GM23338 (cell line): ENCODE measurements at regions not wholly inside any gene's neighbourhood (a gene's known extent, or its start where the extent isn't known, plus 50 kb on each side); places are given as distances from the start of the nearest gene placed in this dataset.

ENCODE experiments used
- ATAC-seq: fragments of 200-7000 bp; cut with Tn5 transposase; 3 replicates; pipeline ENCODE4 v1.9.1; 2020
- DNase-seq: peaks from one replicate; pipeline ENCODE4 v3.0.0-alpha.2; 2015; ENCODE audit warnings: low spot score
- H2AFZ ChIP-seq: fragments of 200-600 bp; sonication (generic); 2 replicates; pipeline ENCODE4 v1.8.0; 2016; ENCODE audit warnings: antibody characterized with exemption, mild to moderate bottlenecking, moderate library complexity
- H3F3A ChIP-seq: fragments of 200-600 bp; sonication (generic); replicated peaks from 2 replicates; pipeline ENCODE4 v1.8.0; 2017; ENCODE audit warnings: antibody characterized with exemption, mixed run types, low read depth
- H3K27ac ChIP-seq: fragments of 200-600 bp; sonication (generic); 2 replicates; pipeline ENCODE4 v1.6.1; 2016; ENCODE audit warnings: low read depth
- H3K27me3 ChIP-seq: fragments of 200-600 bp; sonication (generic); 2 replicates; pipeline ENCODE4 v1.8.0; 2016; ENCODE audit warnings: mild to moderate bottlenecking, mixed run types, moderate library complexity; ENCODE audit not compliant: insufficient read depth
- H3K36me3 ChIP-seq: fragments of 200-600 bp; sonication (generic); 2 replicates; pipeline ENCODE4 v1.8.0; 2016; ENCODE audit warnings: mild to moderate bottlenecking; ENCODE audit not compliant: insufficient read depth
- H3K4me1 ChIP-seq: fragments of 200-600 bp; sonication (generic); 2 replicates; pipeline ENCODE4 v1.8.0; 2016; ENCODE audit warnings: mild to moderate bottlenecking, moderate library complexity; ENCODE audit not compliant: insufficient read depth
- H3K4me2 ChIP-seq: fragments of 200-600 bp; sonication (generic); 2 replicates; pipeline ENCODE4 v1.7.1; 2017; ENCODE audit warnings: mixed run types
- H3K4me3 ChIP-seq: fragments of 200-600 bp; sonication (generic); 2 replicates; pipeline ENCODE4 v1.6.1; 2016; ENCODE audit warnings: mixed run types
- H3K79me2 ChIP-seq: fragments of 200-600 bp; sonication (generic); replicated peaks from 2 replicates; pipeline ENCODE4 v1.8.0; 2017; ENCODE audit warnings: mild to moderate bottlenecking; ENCODE audit not compliant: insufficient read depth
- H3K9me2 ChIP-seq: fragments of 200-600 bp; sonication (generic); 2 replicates; pipeline ENCODE4 v1.8.0; 2017; ENCODE audit not compliant: insufficient read depth
- H4K20me1 ChIP-seq: fragments of 200-600 bp; sonication (generic); replicated peaks from 2 replicates; pipeline ENCODE4 v1.8.0; 2017; ENCODE audit warnings: mild to moderate bottlenecking; ENCODE audit not compliant: insufficient read depth
- H3K27ac Mint-ChIP-seq: 2 replicates; pipeline ENCODE4 v1.8.0; 2020; ENCODE audit warnings: inconsistent platforms, mild to moderate bottlenecking, moderate library complexity, mixed read lengths
- H3K27me3 Mint-ChIP-seq: 3 replicates; pipeline ENCODE4 v1.8.0; 2022; ENCODE audit warnings: low read depth, mild to moderate bottlenecking, moderate library complexity, mixed read lengths, inconsistent platforms; ENCODE audit not compliant: insufficient read depth, poor library complexity
- H3K36me3 Mint-ChIP-seq: 3 replicates; pipeline ENCODE4 v1.8.0; 2021; ENCODE audit warnings: low read depth, mild to moderate bottlenecking, inconsistent platforms, moderate library complexity, mixed read lengths
- H3K4me1 Mint-ChIP-seq: 3 replicates; pipeline ENCODE4 v1.8.0; 2020; ENCODE audit warnings: mild to moderate bottlenecking, inconsistent platforms, mixed read lengths
- H3K4me3 Mint-ChIP-seq: 3 replicates; pipeline ENCODE4 v1.8.0; 2021; ENCODE audit warnings: moderate library complexity, mild to moderate bottlenecking, inconsistent platforms, mixed read lengths
- H3K9me3 Mint-ChIP-seq: 3 replicates; pipeline ENCODE4 v1.8.0; 2020; ENCODE audit warnings: moderate library complexity, mild to moderate bottlenecking, inconsistent platforms, mixed read lengths
- CREB1 ChIP-seq: fragments of 250-450 bp; sonication (Bioruptor Pico); IDR thresholded peaks from 2 replicates; pipeline ENCODE4 v1.5.0; 2020; ENCODE audit warnings: low read depth, mild to moderate bottlenecking, moderate library complexity
- CTCF ChIP-seq, 2 experiments: fragments of 200-600 bp in 1 of 2; sonication (generic) in 1 of 2; conservative IDR thresholded peaks; 2 replicates each; pipeline versions ENCODE4 v1.5.1 to v1.6.1; 2016 to 2017; ENCODE audit warnings: antibody characterized with exemption in 2 of 2, low read depth in 2 of 2, mild to moderate bottlenecking in 2 of 2, moderate library complexity in 1 of 2
- EZH2 ChIP-seq: fragments of 200-600 bp; sonication (generic); IDR thresholded peaks from one replicate; pipeline ENCODE4 v1.8.0; 2017; ENCODE audit warnings: antibody characterized with exemption, mild to moderate bottlenecking, low read depth; ENCODE audit not compliant: unreplicated experiment
- EZH2phosphoT487 ChIP-seq: fragments of 200-600 bp; sonication (generic); IDR thresholded peaks from one replicate; pipeline ENCODE4 v1.8.1; 2018; ENCODE audit warnings: antibody characterized with exemption; ENCODE audit not compliant: unreplicated experiment
- JUNB ChIP-seq: IDR thresholded peaks from one replicate; pipeline ENCODE4 v1.6.1; 2016; ENCODE audit warnings: antibody characterized with exemption; ENCODE audit not compliant: unreplicated experiment
- NANOG ChIP-seq: IDR thresholded peaks from 2 replicates; pipeline ENCODE4 v1.6.1; 2016; ENCODE audit warnings: antibody characterized with exemption, borderline replicate concordance
- POLR2AphosphoS5 ChIP-seq: IDR thresholded peaks from 2 replicates; pipeline ENCODE4 v1.6.1; 2016; ENCODE audit warnings: antibody characterized with exemption, low read depth
- REST ChIP-seq: IDR thresholded peaks from one replicate; pipeline ENCODE4 v1.6.1; 2018; ENCODE audit warnings: antibody characterized with exemption; ENCODE audit not compliant: unreplicated experiment
- STAT1 ChIP-seq: IDR thresholded peaks from one replicate; pipeline ENCODE4 v1.6.1; 2016; ENCODE audit warnings: antibody characterized with exemption; ENCODE audit not compliant: unreplicated experiment
- ZNF114 ChIP-seq: fragments of 250-450 bp; sonication (Bioruptor Pico); IDR thresholded peaks from 2 replicates; pipeline ENCODE4 v1.5.0; 2020; ENCODE audit warnings: mild to moderate bottlenecking, moderate library complexity
- ZNF331 ChIP-seq: fragments of 250-450 bp; sonication (Bioruptor Pico); IDR thresholded peaks from 2 replicates; pipeline ENCODE4 v1.5.0; 2020; ENCODE audit warnings: low read depth, mild to moderate bottlenecking, moderate library complexity
- ZNF462 ChIP-seq: fragments of 250-450 bp; sonication (Bioruptor Pico); IDR thresholded peaks from 2 replicates; pipeline ENCODE4 v1.5.0; 2020; ENCODE audit warnings: mild to moderate bottlenecking, moderate library complexity
- TF ChIP-seq, protein P1 (sequence below): IDR thresholded peaks from 2 replicates; pipeline ENCODE4 v1.6.1; 2016; ENCODE audit warnings: antibody characterized with exemption

GRCh38 chr1:218518216-218518740, 173.1 kb downstream of the TGFB2 start:
- H3K36me3 Mint-ChIP-seq = no peaks in the 10 kb centered on the region
- H3F3A ChIP-seq = no peaks in the 10 kb centered on the region
- H3K27ac Mint-ChIP-seq = no peak overlapping the region
- peak overlapping the region; percentile 45; the same call in 1 of the 2 replicates for H2AFZ ChIP-seq
- DNase-seq (no peak), ATAC-seq (no peak)
- no peaks in the 10 kb centered on the region for H4K20me1 ChIP-seq
- peaks cover 2% of the 10 kb centered on the region for H3K27me3 Mint-ChIP-seq
- H3K27me3 ChIP-seq = no peaks in the 10 kb centered on the region
- H3K79me2 ChIP-seq = no peaks in the 10 kb centered on the region
- TF ChIP-seq EZH2 (no peak), NANOG (no peak), STAT1 (no peak), REST (no peak), ZNF331 (CRISPR knock-in tag) (no peak), ZNF462 (no peak), CTCF (conservative IDR thresholded peaks at IDR 0.05; ENCODE audit: low read depth in 2 of 2) (no peak), POLR2AphosphoS5 (no peak), ZNF114 (CRISPR knock-in tag) (no peak), CREB1 (CRISPR knock-in tag) (no peak), EZH2phosphoT487 (no peak), JUNB (no peak)
- TF ChIP-seq, protein P1, sequence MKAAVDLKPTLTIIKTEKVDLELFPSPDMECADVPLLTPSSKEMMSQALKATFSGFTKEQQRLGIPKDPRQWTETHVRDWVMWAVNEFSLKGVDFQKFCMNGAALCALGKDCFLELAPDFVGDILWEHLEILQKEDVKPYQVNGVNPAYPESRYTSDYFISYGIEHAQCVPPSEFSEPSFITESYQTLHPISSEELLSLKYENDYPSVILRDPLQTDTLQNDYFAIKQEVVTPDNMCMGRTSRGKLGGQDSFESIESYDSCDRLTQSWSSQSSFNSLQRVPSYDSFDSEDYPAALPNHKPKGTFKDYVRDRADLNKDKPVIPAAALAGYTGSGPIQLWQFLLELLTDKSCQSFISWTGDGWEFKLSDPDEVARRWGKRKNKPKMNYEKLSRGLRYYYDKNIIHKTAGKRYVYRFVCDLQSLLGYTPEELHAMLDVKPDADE = no peak
- no peaks in the 10 kb centered on the region for H3K9me2 ChIP-seq
- no peak overlapping the region for H3K27ac ChIP-seq
- H3K4me1 ChIP-seq = no peaks in the 10 kb centered on the region
- H3K4me3 Mint-ChIP-seq = no peak overlapping the region
- H3K36me3 ChIP-seq = no peaks in the 10 kb centered on the region
- peaks cover 3% of the 10 kb centered on the region; the same call in 2 of the 3 replicates for H3K4me1 Mint-ChIP-seq
- no peak overlapping the region for H3K4me3 ChIP-seq
- no peak overlapping the region for H3K4me2 ChIP-seq
- no peaks in the 10 kb centered on the region; the same call in 2 of the 3 replicates for H3K9me3 Mint-ChIP-seq
